ENCODE measurements at regions not wholly inside any gene's neighbourhood (a gene's known extent, or its start where the extent isn't known, plus 50 kb on each side); places are given as distances from the start of the nearest gene placed in this dataset.
"Not testable (repeated sequence)": the region's sequence is repeated elsewhere in the genome, so short reads cannot be mapped to it uniquely, and the experiment has no call there.

DNA sequence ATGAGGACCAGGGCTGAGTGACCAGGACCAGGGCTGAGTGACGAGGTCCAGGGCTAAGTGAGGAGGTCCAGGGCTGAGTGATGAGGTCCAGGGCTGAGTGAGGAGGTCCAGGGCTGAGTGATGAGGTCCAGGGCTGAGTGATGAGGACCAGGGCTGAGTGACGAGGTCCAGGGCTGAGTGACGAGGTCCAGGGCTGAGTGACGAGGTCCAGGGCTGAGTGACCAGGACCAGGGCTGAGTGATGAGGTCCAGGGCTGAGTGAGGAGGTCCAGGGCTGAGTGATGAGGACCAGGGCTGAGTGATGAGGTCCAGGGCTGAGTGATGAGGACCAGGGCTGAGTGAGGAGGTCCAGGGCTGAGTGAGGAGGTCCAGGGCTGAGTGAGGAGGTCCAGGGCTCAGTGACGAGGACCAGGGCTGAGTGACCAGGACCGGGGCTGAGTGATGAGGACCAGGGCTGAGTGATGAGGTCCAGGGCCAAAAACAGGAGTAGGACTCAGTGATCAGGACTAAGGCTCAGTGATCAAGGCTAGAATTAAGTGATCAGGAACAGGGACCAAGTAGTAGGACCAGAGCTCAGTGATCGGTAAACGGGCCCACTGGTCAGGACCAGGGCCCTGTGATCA is 176.8 kb downstream of the TMEM121 start:
- H3K4me3 ChIP-seq (ENCODE audit: insufficient read depth, low read depth, low read length); H3K36me3 ChIP-seq (ENCODE audit: control insufficient read depth, insufficient read depth, low read length); H3K4me1 ChIP-seq (ENCODE audit: control insufficient read depth, insufficient read depth, low read length); H3K27ac ChIP-seq (ENCODE audit: insufficient read depth, low read depth, low read length, poor library complexity, severe bottlenecking); H3K27me3 ChIP-seq (ENCODE audit: control insufficient read depth, insufficient read depth, low read length, poor library complexity, severe bottlenecking); H3K9me3 ChIP-seq (ENCODE audit: control insufficient read depth, low read length): not testable (repeated sequence)
- 29 to 30% methylated on average over 6 of the region's 8 CpGs for WGBS, 2 experiments

DNA sequence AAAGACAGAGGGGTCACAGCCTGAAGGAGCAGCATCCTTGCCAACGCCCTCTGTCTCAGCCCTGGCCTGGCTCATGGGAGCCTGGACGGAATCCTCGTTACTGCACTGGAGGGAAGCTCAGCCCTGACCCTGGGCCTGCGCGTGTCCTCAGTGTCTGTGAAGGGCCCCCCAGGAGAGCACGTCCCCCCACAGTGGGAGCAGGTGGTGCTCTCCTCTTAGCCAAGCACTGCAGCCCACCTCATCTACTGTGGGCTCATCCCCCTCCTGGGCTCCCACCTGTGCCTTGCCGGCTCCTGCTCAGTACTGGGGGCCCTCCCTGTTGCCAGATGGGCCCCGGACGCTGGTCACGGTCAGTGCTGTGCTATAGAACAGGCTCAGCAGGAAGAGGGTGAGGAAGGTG is 177.7 kb downstream of the TMEM121 start:
- H3K4me3 ChIP-seq (ENCODE audit: insufficient read depth, low read depth, low read length); H3K36me3 ChIP-seq (ENCODE audit: control insufficient read depth, insufficient read depth, low read length); H3K9me3 ChIP-seq (ENCODE audit: control insufficient read depth, low read length); H3K27ac ChIP-seq (ENCODE audit: insufficient read depth, low read depth, low read length, poor library complexity, severe bottlenecking); H3K27me3 ChIP-seq (ENCODE audit: control insufficient read depth, insufficient read depth, low read length, poor library complexity, severe bottlenecking); H3K4me1 ChIP-seq (ENCODE audit: control insufficient read depth, insufficient read depth, low read length): not testable (repeated sequence)
- 88 to 90% methylated on average over 3 to 9 of the region's 10 CpGs for WGBS, 2 experiments

DNA sequence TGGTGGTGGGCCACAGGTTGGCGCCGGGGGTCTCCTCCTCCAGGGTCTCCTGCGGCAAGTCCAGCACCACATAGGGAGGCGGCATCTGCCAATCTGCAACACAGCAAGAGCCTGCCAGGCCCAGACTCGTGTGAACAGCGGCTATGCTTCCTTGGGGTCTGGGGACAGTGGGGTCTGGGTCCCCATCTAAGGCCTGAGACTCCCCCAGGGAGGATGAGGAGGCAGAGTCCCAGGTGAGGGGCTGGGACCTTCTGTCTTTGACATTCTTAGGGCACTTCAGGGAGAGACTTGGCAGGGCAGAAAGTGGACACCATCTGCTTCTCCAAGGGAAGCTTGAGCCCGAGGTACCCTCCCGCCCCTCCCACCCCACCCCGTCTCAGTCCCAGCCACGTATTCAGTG is 178.1 kb downstream of the TMEM121 start:
- not testable (repeated sequence) for H3K9me3 ChIP-seq (ENCODE audit: control insufficient read depth, low read length); H3K36me3 ChIP-seq (ENCODE audit: control insufficient read depth, insufficient read depth, low read length); H3K27me3 ChIP-seq (ENCODE audit: control insufficient read depth, insufficient read depth, low read length, poor library complexity, severe bottlenecking); H3K4me3 ChIP-seq (ENCODE audit: insufficient read depth, low read depth, low read length); H3K27ac ChIP-seq (ENCODE audit: insufficient read depth, low read depth, low read length, poor library complexity, severe bottlenecking); H3K4me1 ChIP-seq (ENCODE audit: control insufficient read depth, insufficient read depth, low read length)
- 51 to 63% methylated on average over 3 to 4 of the region's 10 CpGs for WGBS, 2 experiments

DNA sequence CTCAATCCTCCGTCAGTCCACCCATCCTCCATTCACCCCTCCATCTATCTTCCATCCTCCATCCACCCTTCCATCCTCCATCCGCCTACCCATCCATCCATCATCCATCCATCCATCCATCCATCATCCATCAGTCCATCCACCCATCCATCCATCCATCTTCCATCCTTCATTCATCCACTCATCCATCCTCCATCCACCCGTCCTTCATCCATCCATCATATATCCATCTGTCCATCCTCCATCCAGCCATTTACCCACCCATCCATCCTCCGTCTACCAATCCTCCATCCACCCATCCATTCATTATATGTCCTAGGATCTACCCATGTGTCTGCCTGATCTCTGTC is 179.1 kb downstream of the TMEM121 start:
- H3K27ac ChIP-seq (ENCODE audit: insufficient read depth, low read depth, low read length, poor library complexity, severe bottlenecking); H3K27me3 ChIP-seq (ENCODE audit: control insufficient read depth, insufficient read depth, low read length, poor library complexity, severe bottlenecking); H3K4me3 ChIP-seq (ENCODE audit: insufficient read depth, low read depth, low read length); H3K4me1 ChIP-seq (ENCODE audit: control insufficient read depth, insufficient read depth, low read length); H3K36me3 ChIP-seq (ENCODE audit: control insufficient read depth, insufficient read depth, low read length); H3K9me3 ChIP-seq (ENCODE audit: control insufficient read depth, low read length): not testable (repeated sequence)
- 75% methylated on average over 4 of the region's 4 CpGs for WGBS, 2 experiments

DNA sequence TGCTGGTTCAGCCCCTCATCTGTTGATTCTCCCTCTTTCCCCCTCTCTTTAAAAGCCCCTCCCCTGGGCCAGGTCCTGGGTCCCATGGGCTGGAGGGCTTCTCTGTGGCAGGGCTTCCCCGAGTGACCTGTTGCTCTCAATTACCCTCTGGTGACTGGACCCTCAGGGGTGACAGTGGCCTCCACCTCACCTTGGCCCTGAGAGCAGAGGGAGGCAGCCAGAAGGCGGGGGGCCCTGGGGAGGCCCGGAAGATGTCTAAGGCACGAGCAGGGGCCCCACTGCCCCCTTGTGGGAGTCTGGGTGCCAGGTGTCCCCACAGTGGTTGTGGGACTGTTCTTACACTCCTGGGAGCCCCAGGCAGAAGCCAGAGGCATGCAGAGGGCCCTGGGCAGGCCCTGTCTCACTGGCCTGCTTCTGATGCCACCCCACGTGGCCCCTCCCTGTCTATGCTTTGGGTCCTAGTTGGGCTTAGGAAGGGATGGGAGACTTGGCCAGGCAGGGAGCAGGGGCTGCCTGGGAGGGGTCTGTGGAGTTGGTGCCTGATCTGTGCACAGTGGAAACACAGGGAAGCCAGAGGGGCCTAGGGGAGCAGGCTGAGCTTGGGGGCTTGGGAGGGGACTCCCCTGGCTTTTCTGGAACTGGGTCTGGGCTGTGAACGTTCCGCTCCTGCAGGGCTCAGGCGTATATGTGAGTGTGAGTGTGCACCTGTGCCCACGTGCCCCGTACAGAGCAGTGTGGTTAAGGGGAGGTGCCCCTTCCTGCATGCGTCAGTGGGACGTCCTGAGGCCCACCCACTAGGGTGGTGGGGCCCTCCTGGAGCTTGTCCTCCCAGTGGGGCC is 179.7 kb downstream of the TMEM121 start:
- H3K4me1 ChIP-seq (ENCODE audit: control insufficient read depth, insufficient read depth, low read length); H3K27ac ChIP-seq (ENCODE audit: insufficient read depth, low read depth, low read length, poor library complexity, severe bottlenecking): not testable (repeated sequence)
- WGBS, 2 experiments, result 68 to 72% methylated on average over 9 to 10 of the region's 12 CpGs

DNA sequence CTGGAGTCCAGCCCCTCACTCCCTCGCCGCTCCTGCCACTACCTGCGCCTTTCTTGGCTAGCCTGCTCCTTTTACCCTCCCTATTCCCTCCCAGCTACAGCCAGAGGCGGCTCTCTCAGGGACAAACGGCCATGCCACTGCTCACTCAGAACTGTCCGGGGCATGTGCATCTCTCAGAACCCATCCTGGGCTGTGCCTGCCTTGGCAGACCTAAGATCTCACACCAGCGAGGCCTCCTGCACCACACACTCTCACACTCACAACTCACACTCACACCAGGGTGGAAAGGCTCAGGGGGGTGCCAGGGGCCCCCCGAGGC is 180.3 kb downstream of the TMEM121 start:
- H3K9me3 ChIP-seq (ENCODE audit: control insufficient read depth, low read length); H3K4me1 ChIP-seq (ENCODE audit: control insufficient read depth, insufficient read depth, low read length); H3K36me3 ChIP-seq (ENCODE audit: control insufficient read depth, insufficient read depth, low read length); H3K27me3 ChIP-seq (ENCODE audit: control insufficient read depth, insufficient read depth, low read length, poor library complexity, severe bottlenecking); H3K27ac ChIP-seq (ENCODE audit: insufficient read depth, low read depth, low read length, poor library complexity, severe bottlenecking); H3K4me3 ChIP-seq (ENCODE audit: insufficient read depth, low read depth, low read length): not testable (repeated sequence)
- WGBS, 2 experiments, result 43 to 71% methylated on average over 1 to 2 of the region's 8 CpGs

More for the DNA sequence above, 179.7 kb downstream of the TMEM121 start:
- H3K36me3 ChIP-seq (ENCODE audit: control insufficient read depth, insufficient read depth, low read length); H3K27me3 ChIP-seq (ENCODE audit: control insufficient read depth, insufficient read depth, low read length, poor library complexity, severe bottlenecking); H3K9me3 ChIP-seq (ENCODE audit: control insufficient read depth, low read length); H3K4me3 ChIP-seq (ENCODE audit: insufficient read depth, low read depth, low read length): not testable (repeated sequence)

DNA sequence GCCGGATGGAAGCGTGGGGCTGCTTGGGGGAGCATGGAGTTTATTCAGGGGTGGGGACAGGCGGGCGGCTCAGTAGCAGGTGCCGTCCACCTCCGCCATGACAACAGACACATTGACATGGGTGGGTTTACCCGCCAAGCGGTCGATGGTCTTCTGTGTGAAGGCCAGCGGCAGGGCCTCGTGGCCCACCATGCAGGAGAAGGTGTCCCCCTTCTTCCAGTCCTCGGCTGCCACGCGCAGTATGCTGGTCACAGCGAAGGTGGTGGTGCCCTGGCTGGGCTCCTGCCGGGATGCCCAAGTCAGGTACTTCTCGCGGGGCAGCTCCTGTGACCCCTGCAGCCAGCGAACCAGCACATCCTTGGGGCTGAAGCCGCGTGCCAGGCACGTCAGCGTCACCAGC is 180.7 kb downstream of the TMEM121 start:
- not testable (repeated sequence) for H3K4me1 ChIP-seq (ENCODE audit: control insufficient read depth, insufficient read depth, low read length); H3K4me3 ChIP-seq (ENCODE audit: insufficient read depth, low read depth, low read length); H3K27me3 ChIP-seq (ENCODE audit: control insufficient read depth, insufficient read depth, low read length, poor library complexity, severe bottlenecking); H3K36me3 ChIP-seq (ENCODE audit: control insufficient read depth, insufficient read depth, low read length); H3K27ac ChIP-seq (ENCODE audit: insufficient read depth, low read depth, low read length, poor library complexity, severe bottlenecking); H3K9me3 ChIP-seq (ENCODE audit: control insufficient read depth, low read length)
- WGBS, 2 experiments, result 88 to 92% methylated on average over 18 of the region's 23 CpGs

DNA sequence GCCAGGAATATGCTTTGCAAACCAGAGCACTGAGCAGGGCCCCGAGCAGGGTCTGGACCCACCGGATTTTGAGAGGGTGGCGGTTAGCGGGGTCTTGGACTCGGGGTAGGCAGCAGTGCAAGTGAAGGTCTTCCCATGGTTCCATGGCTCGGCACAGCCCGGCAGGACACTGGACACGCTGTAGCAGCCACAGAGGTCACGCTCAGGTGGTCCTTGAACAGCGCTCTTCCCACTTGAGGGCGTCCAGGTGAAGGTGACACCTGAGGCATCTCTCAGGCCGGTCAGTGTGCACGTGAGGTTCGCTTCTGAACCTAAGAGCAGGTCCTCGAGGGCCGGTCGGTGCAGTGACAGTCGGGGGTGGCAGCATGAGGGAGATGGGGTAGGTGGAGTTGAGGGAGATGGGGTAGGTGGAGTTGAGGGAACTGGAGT is 181.4 kb downstream of the TMEM121 start:
- WGBS, 2 experiments, result 83 to 85% methylated on average over 18 of the region's 18 CpGs
- not testable (repeated sequence) for H3K27me3 ChIP-seq (ENCODE audit: control insufficient read depth, insufficient read depth, low read length, poor library complexity, severe bottlenecking); H3K27ac ChIP-seq (ENCODE audit: insufficient read depth, low read depth, low read length, poor library complexity, severe bottlenecking)

DNA sequence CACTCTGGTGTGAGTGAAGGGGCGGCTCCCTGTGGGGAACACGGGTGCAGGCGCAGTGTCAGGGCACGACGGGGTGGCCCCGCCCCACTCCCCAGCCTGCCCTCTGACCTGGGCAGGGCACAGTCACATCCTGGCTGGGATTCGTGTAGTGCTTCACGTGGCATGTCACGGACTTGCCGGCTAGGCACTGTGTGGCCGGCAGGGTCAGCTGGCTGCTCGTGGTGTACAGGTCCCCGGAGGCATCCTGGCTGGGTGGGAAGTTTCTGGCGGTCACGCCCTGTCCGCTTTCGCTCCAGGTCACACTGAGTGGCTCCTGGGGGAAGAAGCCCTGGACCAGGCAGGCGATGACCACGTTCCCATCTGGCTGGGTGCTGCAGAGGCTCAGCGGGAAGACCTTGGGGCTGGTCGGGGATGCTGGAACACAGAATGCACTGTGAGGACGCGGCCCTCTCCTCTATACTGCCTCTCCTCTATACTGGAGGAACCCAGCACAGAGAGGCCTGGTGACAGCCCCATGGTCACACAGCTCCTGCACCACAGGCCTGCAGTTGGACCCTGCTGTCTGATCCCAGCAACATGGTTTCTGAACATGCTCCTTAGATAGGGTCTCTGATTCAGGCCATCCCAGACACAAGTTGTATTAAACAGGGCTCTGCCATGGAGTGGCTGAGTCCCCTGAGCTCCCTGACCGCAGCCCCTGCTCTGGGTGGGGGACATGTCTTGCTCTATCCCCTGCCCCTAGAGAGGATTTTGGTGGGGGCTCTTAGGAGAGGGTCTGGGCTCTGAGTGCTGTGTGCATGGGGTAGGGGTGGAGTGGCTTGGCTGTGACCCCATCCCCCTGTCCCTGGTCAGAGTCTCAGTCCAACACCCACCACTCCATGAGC is 182.1 kb downstream of the TMEM121 start:
- 84% methylated on average over 21 of the region's 24 CpGs for WGBS, 2 experiments
- H3K36me3 ChIP-seq (ENCODE audit: control insufficient read depth, insufficient read depth, low read length); H3K27me3 ChIP-seq (ENCODE audit: control insufficient read depth, insufficient read depth, low read length, poor library complexity, severe bottlenecking); H3K9me3 ChIP-seq (ENCODE audit: control insufficient read depth, low read length); H3K27ac ChIP-seq (ENCODE audit: insufficient read depth, low read depth, low read length, poor library complexity, severe bottlenecking); H3K4me1 ChIP-seq (ENCODE audit: control insufficient read depth, insufficient read depth, low read length); H3K4me3 ChIP-seq (ENCODE audit: insufficient read depth, low read depth, low read length): not testable (repeated sequence)

More for the DNA sequence above, 181.4 kb downstream of the TMEM121 start:
- H3K4me1 ChIP-seq (ENCODE audit: control insufficient read depth, insufficient read depth, low read length); H3K36me3 ChIP-seq (ENCODE audit: control insufficient read depth, insufficient read depth, low read length); H3K9me3 ChIP-seq (ENCODE audit: control insufficient read depth, low read length); H3K4me3 ChIP-seq (ENCODE audit: insufficient read depth, low read depth, low read length): not testable (repeated sequence)

DNA sequence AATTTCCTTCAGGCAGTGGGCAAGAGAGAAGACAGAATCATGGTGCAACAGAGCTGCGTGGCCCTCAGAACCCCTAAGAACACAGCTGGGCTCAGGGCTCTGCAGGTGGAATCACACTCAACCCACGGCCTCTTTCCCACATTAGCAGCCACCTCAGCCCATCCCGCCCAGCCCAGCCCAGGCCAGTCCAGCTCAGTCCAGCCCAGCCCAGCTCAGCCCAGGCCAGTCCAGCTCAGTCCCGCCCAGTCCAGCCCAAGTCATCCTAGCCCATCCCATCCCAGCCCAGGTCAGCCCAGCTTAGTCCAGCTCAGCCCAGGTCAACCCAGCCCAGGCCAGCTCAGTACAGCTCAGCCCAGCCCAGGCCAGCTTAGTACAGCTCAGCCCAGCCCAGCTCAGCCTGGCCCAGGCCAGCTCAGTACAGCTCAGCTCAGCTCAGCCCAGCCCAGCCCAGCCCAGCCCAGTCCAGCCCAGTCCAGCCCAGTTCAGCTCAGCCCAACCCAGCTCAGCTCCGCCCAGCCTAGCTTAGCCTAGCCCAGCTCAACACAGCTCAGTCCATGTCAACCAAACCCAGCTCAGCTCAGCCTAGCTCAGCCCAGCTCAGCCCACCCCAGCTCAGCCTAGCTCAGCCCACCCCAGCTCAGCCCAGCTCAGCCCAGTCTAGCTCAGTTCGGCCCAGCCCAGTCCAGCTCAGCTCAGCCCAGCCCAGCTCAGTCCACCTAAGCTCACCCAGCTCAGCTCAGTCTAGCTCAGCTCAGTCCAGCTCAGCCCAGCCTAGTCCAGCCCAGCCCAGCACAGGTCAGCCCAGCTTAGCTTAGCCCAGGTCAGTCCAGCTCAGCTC is 183.1 kb downstream of the TMEM121 start:
- H3K27ac ChIP-seq (ENCODE audit: insufficient read depth, low read depth, low read length, poor library complexity, severe bottlenecking), result no peak overlapping the region
- no peaks in the 10 kb centered on the region for H3K27me3 ChIP-seq (ENCODE audit: control insufficient read depth, insufficient read depth, low read length, poor library complexity, severe bottlenecking)
- 55 to 61% methylated on average over 6 of the region's 6 CpGs for whole genome bisulfite sequencing, 2 experiments
- H3K4me1 ChIP-seq (ENCODE audit: control insufficient read depth, insufficient read depth, low read length), result no peaks in the 10 kb centered on the region
- no peaks in the 10 kb centered on the region for H3K36me3 ChIP-seq (ENCODE audit: control insufficient read depth, insufficient read depth, low read length)
- H3K9me3 ChIP-seq (ENCODE audit: control insufficient read depth, low read length), result no peaks in the 10 kb centered on the region
- no peak overlapping the region for H3K4me3 ChIP-seq (ENCODE audit: insufficient read depth, low read depth, low read length)

Data from ectodermal cell (in vitro differentiated cells).